GM23338 (cell line): ENCODE measurements at regions not wholly inside any gene's neighbourhood (a gene's known extent, or its start where the extent isn't known, plus 50 kb on each side); places are given as distances from the start of the nearest gene placed in this dataset.

ENCODE experiments used
- ATAC-seq: fragments of 200-7000 bp; cut with Tn5 transposase; 3 replicates; pipeline ENCODE4 v1.9.1; 2020
- DNase-seq: peaks from one replicate; pipeline ENCODE4 v3.0.0-alpha.2; 2015; ENCODE audit warnings: low spot score
- H2AFZ ChIP-seq: fragments of 200-600 bp; sonication (generic); 2 replicates; pipeline ENCODE4 v1.8.0; 2016; ENCODE audit warnings: antibody characterized with exemption, mild to moderate bottlenecking, moderate library complexity
- H3F3A ChIP-seq: fragments of 200-600 bp; sonication (generic); replicated peaks from 2 replicates; pipeline ENCODE4 v1.8.0; 2017; ENCODE audit warnings: antibody characterized with exemption, mixed run types, low read depth
- H3K27ac ChIP-seq: fragments of 200-600 bp; sonication (generic); 2 replicates; pipeline ENCODE4 v1.6.1; 2016; ENCODE audit warnings: low read depth
- H3K27me3 ChIP-seq: fragments of 200-600 bp; sonication (generic); 2 replicates; pipeline ENCODE4 v1.8.0; 2016; ENCODE audit warnings: mild to moderate bottlenecking, mixed run types, moderate library complexity; ENCODE audit not compliant: insufficient read depth
- H3K36me3 ChIP-seq: fragments of 200-600 bp; sonication (generic); 2 replicates; pipeline ENCODE4 v1.8.0; 2016; ENCODE audit warnings: mild to moderate bottlenecking; ENCODE audit not compliant: insufficient read depth
- H3K4me1 ChIP-seq: fragments of 200-600 bp; sonication (generic); 2 replicates; pipeline ENCODE4 v1.8.0; 2016; ENCODE audit warnings: mild to moderate bottlenecking, moderate library complexity; ENCODE audit not compliant: insufficient read depth
- H3K4me2 ChIP-seq: fragments of 200-600 bp; sonication (generic); 2 replicates; pipeline ENCODE4 v1.7.1; 2017; ENCODE audit warnings: mixed run types
- H3K4me3 ChIP-seq: fragments of 200-600 bp; sonication (generic); 2 replicates; pipeline ENCODE4 v1.6.1; 2016; ENCODE audit warnings: mixed run types
- H3K79me2 ChIP-seq: fragments of 200-600 bp; sonication (generic); replicated peaks from 2 replicates; pipeline ENCODE4 v1.8.0; 2017; ENCODE audit warnings: mild to moderate bottlenecking; ENCODE audit not compliant: insufficient read depth
- H3K9me2 ChIP-seq: fragments of 200-600 bp; sonication (generic); 2 replicates; pipeline ENCODE4 v1.8.0; 2017; ENCODE audit not compliant: insufficient read depth
- H4K20me1 ChIP-seq: fragments of 200-600 bp; sonication (generic); replicated peaks from 2 replicates; pipeline ENCODE4 v1.8.0; 2017; ENCODE audit warnings: mild to moderate bottlenecking; ENCODE audit not compliant: insufficient read depth
- H3K27ac Mint-ChIP-seq: 2 replicates; pipeline ENCODE4 v1.8.0; 2020; ENCODE audit warnings: inconsistent platforms, mild to moderate bottlenecking, moderate library complexity, mixed read lengths
- H3K27me3 Mint-ChIP-seq: 3 replicates; pipeline ENCODE4 v1.8.0; 2022; ENCODE audit warnings: low read depth, mild to moderate bottlenecking, moderate library complexity, mixed read lengths, inconsistent platforms; ENCODE audit not compliant: insufficient read depth, poor library complexity
- H3K36me3 Mint-ChIP-seq: 3 replicates; pipeline ENCODE4 v1.8.0; 2021; ENCODE audit warnings: low read depth, mild to moderate bottlenecking, inconsistent platforms, moderate library complexity, mixed read lengths
- H3K4me1 Mint-ChIP-seq: 3 replicates; pipeline ENCODE4 v1.8.0; 2020; ENCODE audit warnings: mild to moderate bottlenecking, inconsistent platforms, mixed read lengths
- H3K4me3 Mint-ChIP-seq: 3 replicates; pipeline ENCODE4 v1.8.0; 2021; ENCODE audit warnings: moderate library complexity, mild to moderate bottlenecking, inconsistent platforms, mixed read lengths
- H3K9me3 Mint-ChIP-seq: 3 replicates; pipeline ENCODE4 v1.8.0; 2020; ENCODE audit warnings: moderate library complexity, mild to moderate bottlenecking, inconsistent platforms, mixed read lengths
- CREB1 ChIP-seq: fragments of 250-450 bp; sonication (Bioruptor Pico); IDR thresholded peaks from 2 replicates; pipeline ENCODE4 v1.5.0; 2020; ENCODE audit warnings: low read depth, mild to moderate bottlenecking, moderate library complexity
- EZH2phosphoT487 ChIP-seq: fragments of 200-600 bp; sonication (generic); IDR thresholded peaks from one replicate; pipeline ENCODE4 v1.8.1; 2018; ENCODE audit warnings: antibody characterized with exemption; ENCODE audit not compliant: unreplicated experiment
- POLR2AphosphoS5 ChIP-seq: IDR thresholded peaks from 2 replicates; pipeline ENCODE4 v1.6.1; 2016; ENCODE audit warnings: antibody characterized with exemption, low read depth
- STAT1 ChIP-seq: IDR thresholded peaks from one replicate; pipeline ENCODE4 v1.6.1; 2016; ENCODE audit warnings: antibody characterized with exemption; ENCODE audit not compliant: unreplicated experiment
- ZNF114 ChIP-seq: fragments of 250-450 bp; sonication (Bioruptor Pico); IDR thresholded peaks from 2 replicates; pipeline ENCODE4 v1.5.0; 2020; ENCODE audit warnings: mild to moderate bottlenecking, moderate library complexity
- ZNF331 ChIP-seq: fragments of 250-450 bp; sonication (Bioruptor Pico); IDR thresholded peaks from 2 replicates; pipeline ENCODE4 v1.5.0; 2020; ENCODE audit warnings: low read depth, mild to moderate bottlenecking, moderate library complexity
- TF ChIP-seq, protein P1 (sequence below): IDR thresholded peaks from one replicate; pipeline ENCODE4 v1.6.1; 2018; ENCODE audit warnings: antibody characterized with exemption; ENCODE audit not compliant: unreplicated experiment
- TF ChIP-seq, protein P2 (sequence below): IDR thresholded peaks from 2 replicates; pipeline ENCODE4 v1.6.1; 2016; ENCODE audit warnings: antibody characterized with exemption
- TF ChIP-seq, protein P3 (sequence below): fragments of 250-450 bp; sonication (Bioruptor Pico); IDR thresholded peaks from 2 replicates; pipeline ENCODE4 v1.5.0; 2020; ENCODE audit warnings: mild to moderate bottlenecking, moderate library complexity

DNA sequence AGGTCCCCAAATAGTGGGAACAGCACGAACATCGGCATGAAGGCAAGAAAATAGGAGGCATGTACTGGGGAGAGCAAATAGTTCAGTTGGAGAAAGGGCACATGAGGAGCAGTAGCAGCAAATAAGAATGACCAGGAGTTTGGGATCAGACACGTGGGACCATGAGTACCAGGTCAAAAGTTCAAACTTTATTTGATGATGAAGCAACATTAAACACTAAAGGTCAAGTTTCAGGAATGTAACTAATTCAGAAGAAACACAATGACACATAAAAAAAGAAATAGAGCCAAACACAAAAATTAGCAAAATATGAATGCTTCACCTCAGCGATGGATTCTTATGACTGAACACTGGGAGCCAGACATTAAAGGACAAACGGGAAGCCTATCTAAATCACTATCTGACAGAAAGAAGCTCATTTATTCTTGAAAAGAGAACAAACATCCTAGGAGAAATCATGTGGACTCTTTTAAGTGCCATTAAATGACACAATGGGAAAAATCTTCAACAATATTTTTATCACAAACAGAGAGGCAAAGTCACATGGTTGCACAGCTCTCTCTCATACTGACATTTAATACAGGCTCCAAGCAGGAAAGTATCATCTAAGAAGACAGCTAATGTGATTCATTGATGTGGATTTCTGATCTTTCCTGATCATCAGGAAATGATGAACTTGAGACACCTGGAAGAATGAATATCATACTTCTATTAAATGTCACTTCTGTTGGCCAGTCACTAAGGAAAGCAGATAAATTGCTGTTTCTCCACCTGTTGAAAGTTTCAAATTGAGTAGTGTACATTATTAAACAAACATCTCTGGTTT is 216.9 kb upstream of the THBS1 start:
- no peak overlapping the region for H2AFZ ChIP-seq
- H3K27ac ChIP-seq = no peak overlapping the region
- no peak overlapping the region for H3K4me2 ChIP-seq
- Mint-ChIP-seq H3K27ac (no peak overlapping the region), H3K4me1 (no peaks in the 10 kb centered on the region; the same call in 2 of the 3 replicates), H3K27me3 (no peaks in the 10 kb centered on the region), H3K36me3 (no peaks in the 10 kb centered on the region), H3K4me3 (no peak overlapping the region), H3K9me3 (peaks cover 5% of the 10 kb centered on the region)
- H4K20me1 ChIP-seq = no peaks in the 10 kb centered on the region
- H3K4me1 ChIP-seq = 0 out of 2 replicates have a peak, but pooled peaks cover 2% of the 10 kb centered on the region
- H3K27me3 ChIP-seq = no peaks in the 10 kb centered on the region
- peaks cover 2% of the 10 kb centered on the region; the same call in 1 of the 2 replicates for H3K9me2 ChIP-seq
- no peaks in the 10 kb centered on the region for H3K79me2 ChIP-seq
- H3K4me3 ChIP-seq = no peak overlapping the region
- H3F3A ChIP-seq = no peaks in the 10 kb centered on the region
- H3K36me3 ChIP-seq = no peaks in the 10 kb centered on the region
- ATAC-seq (no peak), DNase-seq (no peak)
- no peak for TF ChIP-seq EZH2phosphoT487
- TF ChIP-seq, protein P1, sequence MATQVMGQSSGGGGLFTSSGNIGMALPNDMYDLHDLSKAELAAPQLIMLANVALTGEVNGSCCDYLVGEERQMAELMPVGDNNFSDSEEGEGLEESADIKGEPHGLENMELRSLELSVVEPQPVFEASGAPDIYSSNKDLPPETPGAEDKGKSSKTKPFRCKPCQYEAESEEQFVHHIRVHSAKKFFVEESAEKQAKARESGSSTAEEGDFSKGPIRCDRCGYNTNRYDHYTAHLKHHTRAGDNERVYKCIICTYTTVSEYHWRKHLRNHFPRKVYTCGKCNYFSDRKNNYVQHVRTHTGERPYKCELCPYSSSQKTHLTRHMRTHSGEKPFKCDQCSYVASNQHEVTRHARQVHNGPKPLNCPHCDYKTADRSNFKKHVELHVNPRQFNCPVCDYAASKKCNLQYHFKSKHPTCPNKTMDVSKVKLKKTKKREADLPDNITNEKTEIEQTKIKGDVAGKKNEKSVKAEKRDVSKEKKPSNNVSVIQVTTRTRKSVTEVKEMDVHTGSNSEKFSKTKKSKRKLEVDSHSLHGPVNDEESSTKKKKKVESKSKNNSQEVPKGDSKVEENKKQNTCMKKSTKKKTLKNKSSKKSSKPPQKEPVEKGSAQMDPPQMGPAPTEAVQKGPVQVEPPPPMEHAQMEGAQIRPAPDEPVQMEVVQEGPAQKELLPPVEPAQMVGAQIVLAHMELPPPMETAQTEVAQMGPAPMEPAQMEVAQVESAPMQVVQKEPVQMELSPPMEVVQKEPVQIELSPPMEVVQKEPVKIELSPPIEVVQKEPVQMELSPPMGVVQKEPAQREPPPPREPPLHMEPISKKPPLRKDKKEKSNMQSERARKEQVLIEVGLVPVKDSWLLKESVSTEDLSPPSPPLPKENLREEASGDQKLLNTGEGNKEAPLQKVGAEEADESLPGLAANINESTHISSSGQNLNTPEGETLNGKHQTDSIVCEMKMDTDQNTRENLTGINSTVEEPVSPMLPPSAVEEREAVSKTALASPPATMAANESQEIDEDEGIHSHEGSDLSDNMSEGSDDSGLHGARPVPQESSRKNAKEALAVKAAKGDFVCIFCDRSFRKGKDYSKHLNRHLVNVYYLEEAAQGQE = no peak
- no peak for TF ChIP-seq CREB1 (CRISPR knock-in tag)

DNA sequence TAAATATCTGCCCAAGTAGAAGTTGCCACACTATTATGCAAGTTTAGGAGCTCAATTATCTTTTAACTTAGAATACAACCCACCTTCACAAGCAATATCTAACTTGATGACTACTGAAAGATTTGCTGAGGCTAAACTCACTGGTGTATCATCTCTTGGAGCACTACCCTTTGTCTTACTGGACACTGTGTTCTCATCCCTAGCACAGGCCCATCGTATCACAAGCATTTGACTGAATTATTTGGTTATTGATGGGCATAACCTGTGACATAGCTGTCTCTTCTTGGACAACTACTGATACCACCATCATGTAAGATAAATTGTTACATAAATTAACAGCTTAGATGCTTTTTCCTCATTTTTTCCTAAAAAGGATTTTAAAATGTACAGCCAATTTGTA is 216.2 kb upstream of the THBS1 start:
- Mint-ChIP-seq H3K27me3 (no peaks in the 10 kb centered on the region), H3K9me3 (peaks cover 11% of the 10 kb centered on the region), H3K36me3 (peaks cover 4% of the 10 kb centered on the region; the same call in 1 of the 3 replicates), H3K4me1 (no peaks in the 10 kb centered on the region; the same call in 2 of the 3 replicates), H3K4me3 (no peak overlapping the region), H3K27ac (no peak overlapping the region)
- no peak for TF ChIP-seq ZNF114 (CRISPR knock-in tag)
- TF ChIP-seq ZNF331 (CRISPR knock-in tag) = no peak
- TF ChIP-seq CREB1 (CRISPR knock-in tag) = no peak
- no peak for TF ChIP-seq STAT1
- TF ChIP-seq POLR2AphosphoS5 = no peak
- TF ChIP-seq, protein P2, sequence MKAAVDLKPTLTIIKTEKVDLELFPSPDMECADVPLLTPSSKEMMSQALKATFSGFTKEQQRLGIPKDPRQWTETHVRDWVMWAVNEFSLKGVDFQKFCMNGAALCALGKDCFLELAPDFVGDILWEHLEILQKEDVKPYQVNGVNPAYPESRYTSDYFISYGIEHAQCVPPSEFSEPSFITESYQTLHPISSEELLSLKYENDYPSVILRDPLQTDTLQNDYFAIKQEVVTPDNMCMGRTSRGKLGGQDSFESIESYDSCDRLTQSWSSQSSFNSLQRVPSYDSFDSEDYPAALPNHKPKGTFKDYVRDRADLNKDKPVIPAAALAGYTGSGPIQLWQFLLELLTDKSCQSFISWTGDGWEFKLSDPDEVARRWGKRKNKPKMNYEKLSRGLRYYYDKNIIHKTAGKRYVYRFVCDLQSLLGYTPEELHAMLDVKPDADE = no peak
- TF ChIP-seq, protein P3, sequence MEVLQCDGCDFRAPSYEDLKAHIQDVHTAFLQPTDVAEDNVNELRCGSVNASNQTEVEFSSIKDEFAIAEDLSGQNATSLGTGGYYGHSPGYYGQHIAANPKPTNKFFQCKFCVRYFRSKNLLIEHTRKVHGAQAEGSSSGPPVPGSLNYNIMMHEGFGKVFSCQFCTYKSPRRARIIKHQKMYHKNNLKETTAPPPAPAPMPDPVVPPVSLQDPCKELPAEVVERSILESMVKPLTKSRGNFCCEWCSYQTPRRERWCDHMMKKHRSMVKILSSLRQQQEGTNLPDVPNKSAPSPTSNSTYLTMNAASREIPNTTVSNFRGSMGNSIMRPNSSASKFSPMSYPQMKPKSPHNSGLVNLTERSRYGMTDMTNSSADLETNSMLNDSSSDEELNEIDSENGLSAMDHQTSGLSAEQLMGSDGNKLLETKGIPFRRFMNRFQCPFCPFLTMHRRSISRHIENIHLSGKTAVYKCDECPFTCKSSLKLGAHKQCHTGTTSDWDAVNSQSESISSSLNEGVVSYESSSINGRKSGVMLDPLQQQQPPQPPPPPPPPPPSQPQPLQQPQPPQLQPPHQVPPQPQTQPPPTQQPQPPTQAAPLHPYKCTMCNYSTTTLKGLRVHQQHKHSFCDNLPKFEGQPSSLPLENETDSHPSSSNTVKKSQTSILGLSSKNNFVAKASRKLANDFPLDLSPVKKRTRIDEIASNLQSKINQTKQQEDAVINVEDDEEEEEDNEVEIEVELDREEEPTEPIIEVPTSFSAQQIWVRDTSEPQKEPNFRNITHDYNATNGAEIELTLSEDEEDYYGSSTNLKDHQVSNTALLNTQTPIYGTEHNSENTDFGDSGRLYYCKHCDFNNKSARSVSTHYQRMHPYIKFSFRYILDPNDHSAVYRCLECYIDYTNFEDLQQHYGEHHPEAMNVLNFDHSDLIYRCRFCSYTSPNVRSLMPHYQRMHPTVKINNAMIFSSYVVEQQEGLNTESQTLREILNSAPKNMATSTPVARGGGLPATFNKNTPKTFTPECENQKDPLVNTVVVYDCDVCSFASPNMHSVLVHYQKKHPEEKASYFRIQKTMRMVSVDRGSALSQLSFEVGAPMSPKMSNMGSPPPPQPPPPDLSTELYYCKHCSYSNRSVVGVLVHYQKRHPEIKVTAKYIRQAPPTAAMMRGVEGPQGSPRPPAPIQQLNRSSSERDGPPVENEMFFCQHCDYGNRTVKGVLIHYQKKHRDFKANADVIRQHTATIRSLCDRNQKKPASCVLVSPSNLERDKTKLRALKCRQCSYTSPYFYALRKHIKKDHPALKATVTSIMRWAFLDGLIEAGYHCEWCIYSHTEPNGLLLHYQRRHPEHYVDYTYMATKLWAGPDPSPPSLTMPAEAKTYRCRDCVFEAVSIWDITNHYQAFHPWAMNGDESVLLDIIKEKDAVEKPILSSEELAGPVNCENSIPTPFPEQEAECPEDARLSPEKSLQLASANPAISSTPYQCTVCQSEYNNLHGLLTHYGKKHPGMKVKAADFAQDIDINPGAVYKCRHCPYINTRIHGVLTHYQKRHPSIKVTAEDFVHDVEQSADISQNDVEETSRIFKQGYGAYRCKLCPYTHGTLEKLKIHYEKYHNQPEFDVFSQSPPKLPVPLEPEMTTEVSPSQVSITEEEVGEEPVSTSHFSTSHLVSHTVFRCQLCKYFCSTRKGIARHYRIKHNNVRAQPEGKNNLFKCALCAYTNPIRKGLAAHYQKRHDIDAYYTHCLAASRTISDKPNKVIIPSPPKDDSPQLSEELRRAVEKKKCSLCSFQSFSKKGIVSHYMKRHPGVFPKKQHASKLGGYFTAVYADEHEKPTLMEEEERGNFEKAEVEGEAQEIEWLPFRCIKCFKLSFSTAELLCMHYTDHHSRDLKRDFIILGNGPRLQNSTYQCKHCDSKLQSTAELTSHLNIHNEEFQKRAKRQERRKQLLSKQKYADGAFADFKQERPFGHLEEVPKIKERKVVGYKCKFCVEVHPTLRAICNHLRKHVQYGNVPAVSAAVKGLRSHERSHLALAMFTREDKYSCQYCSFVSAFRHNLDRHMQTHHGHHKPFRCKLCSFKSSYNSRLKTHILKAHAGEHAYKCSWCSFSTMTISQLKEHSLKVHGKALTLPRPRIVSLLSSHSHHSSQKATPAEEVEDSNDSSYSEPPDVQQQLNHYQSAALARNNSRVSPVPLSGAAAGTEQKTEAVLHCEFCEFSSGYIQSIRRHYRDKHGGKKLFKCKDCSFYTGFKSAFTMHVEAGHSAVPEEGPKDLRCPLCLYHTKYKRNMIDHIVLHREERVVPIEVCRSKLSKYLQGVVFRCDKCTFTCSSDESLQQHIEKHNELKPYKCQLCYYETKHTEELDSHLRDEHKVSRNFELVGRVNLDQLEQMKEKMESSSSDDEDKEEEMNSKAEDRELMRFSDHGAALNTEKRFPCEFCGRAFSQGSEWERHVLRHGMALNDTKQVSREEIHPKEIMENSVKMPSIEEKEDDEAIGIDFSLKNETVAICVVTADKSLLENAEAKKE (CRISPR knock-in tag) = no peak
- H3K4me2 ChIP-seq = no peak overlapping the region
- no peak overlapping the region for H3K27ac ChIP-seq
- H3K27me3 ChIP-seq = no peaks in the 10 kb centered on the region
- H3K4me3 ChIP-seq = no peak overlapping the region
- H3K4me1 ChIP-seq = 0 out of 2 replicates have a peak, but pooled peaks cover 2% of the 10 kb centered on the region
- H3F3A ChIP-seq = no peaks in the 10 kb centered on the region
- no peaks in the 10 kb centered on the region for H3K79me2 ChIP-seq
- H2AFZ ChIP-seq = no peak overlapping the region
- DNase-seq (no peak), ATAC-seq (no peak)
- no peaks in the 10 kb centered on the region for H4K20me1 ChIP-seq
- H3K9me2 ChIP-seq = peaks cover 2% of the 10 kb centered on the region; the same call in 1 of the 2 replicates
- H3K36me3 ChIP-seq = no peaks in the 10 kb centered on the region
